ENCODE measurements at regions not wholly inside any gene's neighbourhood (a gene's known extent, or its start where the extent isn't known, plus 50 kb on each side); places are given as distances from the start of the nearest gene placed in this dataset.

- TF ChIP-seq, protein P1, sequence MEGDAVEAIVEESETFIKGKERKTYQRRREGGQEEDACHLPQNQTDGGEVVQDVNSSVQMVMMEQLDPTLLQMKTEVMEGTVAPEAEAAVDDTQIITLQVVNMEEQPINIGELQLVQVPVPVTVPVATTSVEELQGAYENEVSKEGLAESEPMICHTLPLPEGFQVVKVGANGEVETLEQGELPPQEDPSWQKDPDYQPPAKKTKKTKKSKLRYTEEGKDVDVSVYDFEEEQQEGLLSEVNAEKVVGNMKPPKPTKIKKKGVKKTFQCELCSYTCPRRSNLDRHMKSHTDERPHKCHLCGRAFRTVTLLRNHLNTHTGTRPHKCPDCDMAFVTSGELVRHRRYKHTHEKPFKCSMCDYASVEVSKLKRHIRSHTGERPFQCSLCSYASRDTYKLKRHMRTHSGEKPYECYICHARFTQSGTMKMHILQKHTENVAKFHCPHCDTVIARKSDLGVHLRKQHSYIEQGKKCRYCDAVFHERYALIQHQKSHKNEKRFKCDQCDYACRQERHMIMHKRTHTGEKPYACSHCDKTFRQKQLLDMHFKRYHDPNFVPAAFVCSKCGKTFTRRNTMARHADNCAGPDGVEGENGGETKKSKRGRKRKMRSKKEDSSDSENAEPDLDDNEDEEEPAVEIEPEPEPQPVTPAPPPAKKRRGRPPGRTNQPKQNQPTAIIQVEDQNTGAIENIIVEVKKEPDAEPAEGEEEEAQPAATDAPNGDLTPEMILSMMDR (IDR thresholded peaks at IDR 0.05): no peak
- TF ChIP-seq POLR2A (IDR thresholded peaks at IDR 0.05; ENCODE audit: low read length): no peak
Measured at GRCh38 chr2:8364668-8365067, 317.2 kb upstream of the ID2 start.
